ENCODE measurements at regions not wholly inside any gene's neighbourhood (a gene's known extent, or its start where the extent isn't known, plus 50 kb on each side); places are given as distances from the start of the nearest gene placed in this dataset.

- H3K4me2 ChIP-seq (ENCODE audit: low read depth, low read length), result no peak overlapping the region
- peaks cover 2 to 17% of the 10 kb centered on the region in 2 experiments; a peak in 2 of 5 replicates for H3K27me3 ChIP-seq (ENCODE audit: control insufficient read depth in 1 of 2, insufficient read depth in 2 of 2, low read length in 2 of 2)
- CTCF ChIA-PET (ENCODE audit: low intra/inter-chr PET ratio, low total read pairs), result no interaction called here
- no peaks in the 10 kb centered on the region for H3K79me2 ChIP-seq (ENCODE audit: insufficient read depth, low read length)
- intact Hi-C loops (cut with micrococcal nuclease; ENCODE audit: unreplicated experiment) (no loop called here), in situ Hi-C loops (cut with HindIII; ENCODE audit: extremely low pct_ligation_motif_present, low pct_unique_long_range_greater_than_20kb) (no loop called here)
- H3K9ac ChIP-seq (ENCODE audit: insufficient read depth, low read depth, low read length), result no peak overlapping the region
- ATAC-seq, result no peak
- no peaks in the 10 kb centered on the region for H3K9me3 ChIP-seq (ENCODE audit: low read length)
- POLR2A ChIA-PET, result no interaction called here
- no TSS peak for BruUV-seq (replicated peaks)
- no peaks in the 10 kb centered on the region for H4K20me1 ChIP-seq (ENCODE audit: insufficient read depth, low read length)
- H3K27ac ChIP-seq (ENCODE audit: extremely low read length, insufficient read depth, low read length), result no peak overlapping the region
- FAIRE-seq, result no peak
- 100% methylated on average over 1 of the region's 2 CpGs for WGBS (ENCODE audit: low lambda C conversion rate)
- no peak overlapping the region for H2AFZ ChIP-seq (ENCODE audit: low read length)
- no peaks in the 10 kb centered on the region for H3K36me3 ChIP-seq (replicated peaks in 1 of 2; ENCODE audit: control insufficient read depth in 1 of 2, insufficient read depth in 2 of 2, low read length in 2 of 2)
- no peak overlapping the region for H3K4me3 ChIP-seq (replicated peaks in 1 of 3; ENCODE audit: insufficient read depth in 1 of 3, low read depth in 2 of 3, low read length in 3 of 3)
- no peaks in the 10 kb centered on the region for H3K4me1 ChIP-seq (ENCODE audit: insufficient read depth, low read length)
- no peak for DNase-seq (ENCODE audit: low spot score)
- TF ChIP-seq ZNF468 (CRISPR knock-in tag; IDR thresholded peaks at IDR 0.05) (no peak), HNRNPUL1 (IDR thresholded peaks at IDR 0.05; ENCODE audit: low read depth, low read length) (no peak), ATRX (CRISPR knock-in tag; IDR thresholded peaks at IDR 0.05; ENCODE audit: borderline replicate concordance) (no peak), FOXP1 (IDR thresholded peaks at IDR 0.05) (no peak), FOXP1 (CRISPR knock-in tag; IDR thresholded peaks at IDR 0.05) (no peak), ZNF614 (CRISPR knock-in tag; IDR thresholded peaks at IDR 0.05; ENCODE audit: borderline replicate concordance) (no peak), ZNF609 (CRISPR knock-in tag; IDR thresholded peaks at IDR 0.05; ENCODE audit: borderline replicate concordance) (no peak), NFE2 (CRISPR knock-in tag; IDR thresholded peaks at IDR 0.05) (no peak), ZNF780A (CRISPR knock-in tag; IDR thresholded peaks at IDR 0.05) (no peak), ZNF230 (CRISPR knock-in tag; IDR thresholded peaks at IDR 0.05) (no peak), STAT6 (CRISPR knock-in tag; IDR thresholded peaks at IDR 0.05; ENCODE audit: borderline replicate concordance) (no peak), CENPBD1 (CRISPR knock-in tag; IDR thresholded peaks at IDR 0.05; ENCODE audit: borderline replicate concordance, low read depth) (no peak), RNF219 (CRISPR knock-in tag; IDR thresholded peaks at IDR 0.05) (no peak), RBM39 (IDR thresholded peaks at IDR 0.05; ENCODE audit: low read depth, low read length, poor library complexity, severe bottlenecking) (no peak)
Observed at GRCh38 chr11:134679592-134679991, 267.6 kb upstream of the B3GAT1 start.
